SU-DHL-6 (cell line): ENCODE measurements at regions not wholly inside any gene's neighbourhood (a gene's known extent, or its start where the extent isn't known, plus 50 kb on each side); places are given as distances from the start of the nearest gene placed in this dataset.

ENCODE experiments used
- H2AFZ ChIP-seq: fragments of 200-600 bp; sonication (generic); 2 replicates; pipeline ENCODE4 v1.6.1; 2014; ENCODE audit warnings: low read depth, mild to moderate bottlenecking, moderate library complexity, mixed read lengths, antibody characterized with exemption, low read length; ENCODE audit not compliant: severe bottlenecking
- H3F3A ChIP-seq: fragments of 200-600 bp; shearing (Covaris generic); 2 replicates; pipeline ENCODE4 v1.6.0; 2016; ENCODE audit warnings: antibody characterized with exemption, mild to moderate bottlenecking; ENCODE audit not compliant: insufficient read depth
- H3K27ac ChIP-seq: fragments of 200-600 bp; sonication (generic); 2 replicates; pipeline ENCODE4 v1.5.1; 2016; ENCODE audit warnings: low read depth, mild to moderate bottlenecking, low read length, moderate library complexity, mixed read lengths
- H3K27me3 ChIP-seq: fragments of 200-600 bp; sonication (generic), shearing (Covaris generic); 2 replicates; pipeline ENCODE4 v1.6.0; 2014; ENCODE audit warnings: mild to moderate bottlenecking, low read length
- H3K36me3 ChIP-seq: fragments of 200-600 bp; sonication (generic); 2 replicates; pipeline ENCODE4 v1.6.1; 2014; ENCODE audit warnings: mild to moderate bottlenecking, low read length, mixed read lengths
- H3K4me2 ChIP-seq: fragments of 300-600, 200-600 bp; shearing (Covaris generic), sonication (generic); 2 replicates; pipeline ENCODE4 v1.6.0; 2014; ENCODE audit warnings: low read length, low read depth, mild to moderate bottlenecking; ENCODE audit not compliant: poor library complexity, severe bottlenecking
- H3K4me3 ChIP-seq: fragments of 200-600 bp; sonication (generic); 2 replicates; pipeline ENCODE4 v1.5.1; 2014; ENCODE audit warnings: antibody characterized with exemption, low read length, mild to moderate bottlenecking, mixed read lengths; ENCODE audit not compliant: insufficient read depth, poor library complexity, severe bottlenecking
- H3K79me2 ChIP-seq: fragments of 200-600 bp; sonication (generic); 2 replicates; pipeline ENCODE4 v1.6.1; 2014; ENCODE audit warnings: mild to moderate bottlenecking, low read length, moderate library complexity; ENCODE audit not compliant: insufficient read depth
- H3K9ac ChIP-seq: fragments of 200-600 bp; sonication (generic); 2 replicates; pipeline ENCODE4 v1.7.0; 2014; ENCODE audit warnings: mild to moderate bottlenecking, low read length
- H3K9me2 ChIP-seq: fragments of 200-600 bp; sonication (generic); replicated peaks from 2 replicates; pipeline ENCODE4 v1.6.1; 2014; ENCODE audit warnings: low read length; ENCODE audit not compliant: insufficient read depth
- H3K9me3 ChIP-seq: fragments of 200-600 bp; sonication (generic); 2 replicates; pipeline ENCODE4 v1.6.1; 2014; ENCODE audit warnings: low read length, mixed read lengths; ENCODE audit not compliant: insufficient read depth
- H4K20me1 ChIP-seq: fragments of 200-600 bp; sonication (generic); 2 replicates; pipeline ENCODE4 v1.6.1; 2014; ENCODE audit warnings: low read depth, mild to moderate bottlenecking, antibody characterized with exemption, low read length, moderate library complexity, mixed read lengths
- CTCF ChIP-seq: fragments of 200-600 bp; sonication (generic); IDR thresholded peaks from one replicate; pipeline ENCODE4 v1.5.1; 2017; ENCODE audit warnings: antibody characterized with exemption, mild to moderate bottlenecking, low read length, moderate library complexity; ENCODE audit not compliant: insufficient read depth, poor library complexity, severe bottlenecking
- EZH2phosphoT487 ChIP-seq: fragments of 200-600 bp; sonication (generic), shearing (Covaris generic); conservative IDR thresholded peaks from 2 replicates; pipeline ENCODE4 v1.6.1; 2018; ENCODE audit warnings: mild to moderate bottlenecking, antibody characterized with exemption, low read length, moderate library complexity, mixed read lengths

GRCh38 chr6:134532694-134533624, 215.0 kb upstream of the SGK1 start:
- H3K4me3 ChIP-seq: no peak overlapping the region
- no peak overlapping the region for H3K9ac ChIP-seq
- H3K27ac ChIP-seq: no peak overlapping the region
- no peaks in the 10 kb centered on the region for H3K27me3 ChIP-seq
- no peaks in the 10 kb centered on the region for H3K9me3 ChIP-seq
- H3K79me2 ChIP-seq: no peaks in the 10 kb centered on the region
- H2AFZ ChIP-seq: no peak overlapping the region
- H4K20me1 ChIP-seq: no peaks in the 10 kb centered on the region
- H3K9me2 ChIP-seq: no peaks in the 10 kb centered on the region
- H3K4me2 ChIP-seq: no peak overlapping the region
- no peaks in the 10 kb centered on the region for H3K36me3 ChIP-seq
- H3F3A ChIP-seq: no peaks in the 10 kb centered on the region
- TF ChIP-seq CTCF (no peak), EZH2phosphoT487 (no peak)

- no peak overlapping the region for H3K9ac ChIP-seq
- TF ChIP-seq CTCF (no peak), EZH2phosphoT487 (no peak)
- no peak overlapping the region for H3K27ac ChIP-seq
- no peak overlapping the region for H3K4me2 ChIP-seq
- H3K4me3 ChIP-seq: no peak overlapping the region
- H3F3A ChIP-seq: no peaks in the 10 kb centered on the region
- no peaks in the 10 kb centered on the region for H3K27me3 ChIP-seq
- H3K9me3 ChIP-seq: no peaks in the 10 kb centered on the region
- H3K79me2 ChIP-seq: no peaks in the 10 kb centered on the region
- H2AFZ ChIP-seq: no peak overlapping the region
- no peaks in the 10 kb centered on the region for H3K9me2 ChIP-seq
- H3K36me3 ChIP-seq: no peaks in the 10 kb centered on the region
- no peaks in the 10 kb centered on the region for H4K20me1 ChIP-seq
Measured at GRCh38 chr6:134531611-134532010, 213.7 kb upstream of the SGK1 start.

DNA sequence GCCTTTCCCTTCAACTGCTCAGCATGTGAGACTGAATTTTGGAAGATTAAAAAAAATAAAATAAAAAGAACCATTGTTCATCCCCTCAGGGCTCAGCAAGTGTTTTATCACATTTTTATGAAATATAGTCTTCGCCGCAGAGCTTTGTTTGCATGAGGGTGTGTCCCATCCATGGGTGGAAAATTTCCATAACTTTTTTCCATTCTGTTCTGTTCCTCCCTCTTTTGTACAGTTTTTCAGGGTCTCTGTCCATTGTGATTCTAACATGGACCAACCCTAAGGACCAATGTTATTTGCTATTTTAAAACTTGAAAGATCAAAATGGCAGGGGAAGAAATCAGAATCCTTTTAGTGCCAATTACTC, 213.3 kb upstream of the SGK1 start:
- H3K27ac ChIP-seq: no peak overlapping the region
- H3K4me3 ChIP-seq: no peak overlapping the region
- H4K20me1 ChIP-seq: no peaks in the 10 kb centered on the region
- no peaks in the 10 kb centered on the region for H3F3A ChIP-seq
- no peak overlapping the region for H2AFZ ChIP-seq
- H3K9me3 ChIP-seq: no peaks in the 10 kb centered on the region
- no peak overlapping the region for H3K4me2 ChIP-seq
- no peaks in the 10 kb centered on the region for H3K79me2 ChIP-seq
- TF ChIP-seq CTCF: no peak
- no peak for TF ChIP-seq EZH2phosphoT487
- H3K9me2 ChIP-seq: no peaks in the 10 kb centered on the region
- H3K36me3 ChIP-seq: no peaks in the 10 kb centered on the region
- no peaks in the 10 kb centered on the region for H3K27me3 ChIP-seq
- H3K9ac ChIP-seq: no peak overlapping the region
